GM23248 (cell line): ENCODE measurements at regions not wholly inside any gene's neighbourhood (a gene's known extent, or its start where the extent isn't known, plus 50 kb on each side); places are given as distances from the start of the nearest gene placed in this dataset.

Source experiments
- DNase-seq: peaks from one replicate; pipeline ENCODE4 v3.0.0-alpha.2; 2015
- H2AFZ ChIP-seq: fragments of 200-600 bp; sonication (generic); 2 replicates; pipeline ENCODE4 v1.6.1; 2016; ENCODE audit warnings: antibody characterized with exemption
- H3F3A ChIP-seq: fragments of 200-600 bp; sonication (generic); 2 replicates; pipeline ENCODE4 v1.6.1; 2016; ENCODE audit warnings: mild to moderate bottlenecking, antibody characterized with exemption, mixed run types; ENCODE audit not compliant: insufficient read depth
- H3K27ac ChIP-seq: fragments of 200-600 bp; sonication (generic); 2 replicates; pipeline ENCODE4 v1.5.1; 2016; ENCODE audit warnings: mild to moderate bottlenecking
- H3K27me3 ChIP-seq: fragments of 200-600 bp; sonication (generic); replicated peaks from 2 replicates; pipeline ENCODE4 v1.6.1; 2016; ENCODE audit warnings: mild to moderate bottlenecking; ENCODE audit not compliant: insufficient read depth
- H3K36me3 ChIP-seq: fragments of 200-600 bp; sonication (generic); 2 replicates; pipeline ENCODE4 v1.6.1; 2016; ENCODE audit warnings: low read depth, mild to moderate bottlenecking
- H3K4me1 ChIP-seq: fragments of 200-600 bp; sonication (generic); 2 replicates; pipeline ENCODE4 v1.6.1; 2016; ENCODE audit warnings: mild to moderate bottlenecking; ENCODE audit not compliant: insufficient read depth
- H3K4me2 ChIP-seq: fragments of 200-600 bp; sonication (generic); one replicate; pipeline ENCODE4 v1.6.1; 2016; ENCODE audit warnings: mild to moderate bottlenecking; ENCODE audit not compliant: unreplicated experiment
- H3K4me3 ChIP-seq: fragments of 200-600 bp; sonication (generic); 2 replicates; pipeline ENCODE4 v1.5.1; 2016; ENCODE audit warnings: mild to moderate bottlenecking
- H3K79me2 ChIP-seq: fragments of 200-600 bp; sonication (generic); 2 replicates; pipeline ENCODE4 v1.6.1; 2016; ENCODE audit warnings: mild to moderate bottlenecking; ENCODE audit not compliant: insufficient read depth
- H3K9ac ChIP-seq: fragments of 200-600 bp; sonication (generic); 2 replicates; pipeline ENCODE4 v1.6.1; 2016; ENCODE audit warnings: mild to moderate bottlenecking
- H3K9me2 ChIP-seq: fragments of 200-600 bp; sonication (generic); 2 replicates; pipeline ENCODE4 v1.6.1; 2016; ENCODE audit warnings: mixed run types, mild to moderate bottlenecking, moderate library complexity; ENCODE audit not compliant: insufficient read depth
- H3K9me3 ChIP-seq: fragments of 200-600 bp; sonication (generic); one replicate; pipeline ENCODE4 v1.6.1; 2017; ENCODE audit warnings: low read depth
- H4K20me1 ChIP-seq: fragments of 200-600 bp; sonication (generic); 2 replicates; pipeline ENCODE4 v1.6.0; 2016; ENCODE audit not compliant: insufficient read depth
- EZH2 ChIP-seq: fragments of 200-600 bp; sonication (generic); IDR thresholded peaks from 2 replicates; pipeline ENCODE4 v1.6.1; 2018; ENCODE audit warnings: antibody characterized with exemption, mild to moderate bottlenecking; ENCODE audit not compliant: insufficient read depth, poor library complexity, severe bottlenecking
- EZH2phosphoT487 ChIP-seq: fragments of 200-600 bp; sonication (generic); IDR thresholded peaks from 2 replicates; pipeline ENCODE4 v1.6.1; 2018; ENCODE audit warnings: antibody characterized with exemption, moderate library complexity, mild to moderate bottlenecking, low read depth; ENCODE audit not compliant: insufficient read depth
- WGBS, 2 experiments: methylation state at CpG; one replicate each; pipeline ENCODE4 v1.1.6; 2015 to 2017; ENCODE audit warnings: low lambda C conversion rate in 2 of 2, low coverage in 1 of 2; ENCODE audit errors: missing lambda C conversion rate in 2 of 2; 5-methylcytosine and 5-hydroxymethylcytosine counted together
- in situ Hi-C: fragments of 300-500 bp; cut with MboI; formaldehyde crosslinking; loops from 2 replicates; pipeline ENCODE4 v1.15.0; 2020

DNA sequence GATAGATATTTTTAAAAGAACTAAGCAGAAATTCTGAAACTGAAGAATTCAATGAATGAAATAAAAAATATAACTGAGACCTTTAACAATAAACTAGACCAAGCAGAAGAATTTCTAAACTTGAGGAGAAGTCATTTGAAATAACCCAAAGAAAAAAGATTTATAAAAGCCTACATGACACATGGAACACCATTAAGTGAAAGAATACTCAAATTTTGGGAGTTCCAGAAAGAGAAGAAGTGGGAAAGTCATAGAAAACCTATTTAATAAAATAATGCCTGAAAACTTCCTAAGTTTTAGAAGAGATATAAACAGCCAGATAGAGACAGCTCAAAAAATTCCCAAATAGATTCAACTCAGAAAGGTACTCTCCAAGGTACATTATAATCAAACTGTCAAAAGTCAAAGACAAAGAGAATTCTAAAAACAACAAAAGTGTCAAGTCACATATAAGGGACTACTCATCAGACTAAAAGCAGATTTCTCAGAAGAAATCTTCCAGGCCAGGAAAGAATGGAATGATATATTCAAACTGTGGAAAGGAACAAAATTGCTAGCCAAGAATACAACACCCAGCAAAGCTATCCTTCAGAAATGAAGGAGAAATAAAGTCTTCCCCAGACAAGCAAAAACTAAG is 72.9 kb upstream of the GNAZ start:
- H3F3A ChIP-seq, result no peaks in the 10 kb centered on the region
- H3K27ac ChIP-seq, result no peak overlapping the region
- H3K9ac ChIP-seq, result no peak overlapping the region
- no peaks in the 10 kb centered on the region for H3K4me1 ChIP-seq
- no peak for DNase-seq
- no peak overlapping the region for H3K4me2 ChIP-seq
- H3K27me3 ChIP-seq, result 0 out of 2 replicates have a peak, but pooled peaks cover 5% of the 10 kb centered on the region
- H4K20me1 ChIP-seq, result no peaks in the 10 kb centered on the region
- no peaks in the 10 kb centered on the region for H3K9me2 ChIP-seq
- no peaks in the 10 kb centered on the region for H3K79me2 ChIP-seq
- no peaks in the 10 kb centered on the region for H3K9me3 ChIP-seq
- H3K4me3 ChIP-seq, result no peak overlapping the region
- H2AFZ ChIP-seq, result no peak overlapping the region
- TF ChIP-seq EZH2 (no peak), EZH2phosphoT487 (no peak)
- H3K36me3 ChIP-seq, result no peaks in the 10 kb centered on the region
- in situ Hi-C loops, result no loop called here

DNA sequence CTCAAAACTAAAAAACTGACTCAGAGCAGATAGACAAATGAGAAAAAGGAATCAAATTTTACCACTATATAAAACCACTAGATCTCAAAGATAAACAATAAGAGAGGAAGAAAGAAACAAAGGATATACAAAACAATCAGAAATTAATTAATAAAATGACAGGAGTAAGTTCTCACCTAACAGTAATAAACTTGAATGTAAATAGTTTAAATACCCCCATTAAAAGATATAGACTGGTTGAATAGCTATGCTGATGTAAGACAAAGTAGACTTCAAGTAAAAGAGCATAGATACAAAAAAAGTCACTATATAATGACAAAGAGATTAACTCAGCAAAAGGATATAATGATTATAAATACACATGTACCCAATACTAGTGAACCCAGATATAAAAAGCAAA is 72.3 kb upstream of the GNAZ start:
- Histone ChIP-seq H3K4me3 (no peak overlapping the region), H3F3A (no peaks in the 10 kb centered on the region), H3K27me3 (0 out of 2 replicates have a peak, but pooled peaks cover 5% of the 10 kb centered on the region), H4K20me1 (no peaks in the 10 kb centered on the region), H3K4me1 (no peaks in the 10 kb centered on the region), H2AFZ (no peak overlapping the region), H3K4me2 (no peak overlapping the region), H3K36me3 (no peaks in the 10 kb centered on the region), H3K9ac (no peak overlapping the region), H3K9me3 (no peaks in the 10 kb centered on the region), H3K9me2 (no peaks in the 10 kb centered on the region), H3K79me2 (no peaks in the 10 kb centered on the region), H3K27ac (no peak overlapping the region)
- TF ChIP-seq EZH2phosphoT487 (no peak), EZH2 (no peak)
- DNase-seq, result no peak
- in situ Hi-C loops, result no loop called here

DNA sequence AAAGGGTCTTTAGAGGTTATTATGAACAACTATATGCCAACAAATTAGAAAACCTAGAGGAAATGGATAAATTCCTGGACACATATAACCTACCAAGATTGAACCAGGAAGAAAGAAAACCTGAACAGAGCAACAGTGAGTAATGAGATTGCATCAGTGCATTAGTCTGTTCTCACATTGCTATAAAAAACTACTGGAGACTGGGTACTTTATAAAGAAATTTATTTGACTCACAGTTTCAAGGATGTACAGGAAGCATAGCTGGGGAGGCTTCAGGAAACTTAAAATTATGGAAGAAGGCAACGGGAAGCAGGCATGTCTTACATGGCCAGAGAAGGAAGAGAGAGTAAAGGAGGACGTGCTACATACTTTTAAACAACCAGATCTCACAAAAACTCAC is 70.8 kb upstream of the GNAZ start:
- peak; percentile 28 for DNase-seq
- H3K4me3 ChIP-seq, result no peak overlapping the region
- 13 to 14% methylated on average over 2 of the region's 2 CpGs for WGBS, 2 experiments
- no peak overlapping the region for H3K4me2 ChIP-seq
- H3K79me2 ChIP-seq, result no peaks in the 10 kb centered on the region
- no peaks in the 10 kb centered on the region for H3K9me2 ChIP-seq
- H3F3A ChIP-seq, result no peaks in the 10 kb centered on the region
- H3K27me3 ChIP-seq, result 0 out of 2 replicates have a peak, but pooled peaks cover 3% of the 10 kb centered on the region
- no peak overlapping the region for H3K9ac ChIP-seq
- H3K36me3 ChIP-seq, result no peaks in the 10 kb centered on the region
- TF ChIP-seq EZH2phosphoT487, result no peak
- no peaks in the 10 kb centered on the region for H4K20me1 ChIP-seq
- no peak overlapping the region for H2AFZ ChIP-seq
- H3K9me3 ChIP-seq, result no peaks in the 10 kb centered on the region
- in situ Hi-C loops, result no loop called here
- H3K4me1 ChIP-seq, result no peaks in the 10 kb centered on the region
- no peak overlapping the region for H3K27ac ChIP-seq

DNA sequence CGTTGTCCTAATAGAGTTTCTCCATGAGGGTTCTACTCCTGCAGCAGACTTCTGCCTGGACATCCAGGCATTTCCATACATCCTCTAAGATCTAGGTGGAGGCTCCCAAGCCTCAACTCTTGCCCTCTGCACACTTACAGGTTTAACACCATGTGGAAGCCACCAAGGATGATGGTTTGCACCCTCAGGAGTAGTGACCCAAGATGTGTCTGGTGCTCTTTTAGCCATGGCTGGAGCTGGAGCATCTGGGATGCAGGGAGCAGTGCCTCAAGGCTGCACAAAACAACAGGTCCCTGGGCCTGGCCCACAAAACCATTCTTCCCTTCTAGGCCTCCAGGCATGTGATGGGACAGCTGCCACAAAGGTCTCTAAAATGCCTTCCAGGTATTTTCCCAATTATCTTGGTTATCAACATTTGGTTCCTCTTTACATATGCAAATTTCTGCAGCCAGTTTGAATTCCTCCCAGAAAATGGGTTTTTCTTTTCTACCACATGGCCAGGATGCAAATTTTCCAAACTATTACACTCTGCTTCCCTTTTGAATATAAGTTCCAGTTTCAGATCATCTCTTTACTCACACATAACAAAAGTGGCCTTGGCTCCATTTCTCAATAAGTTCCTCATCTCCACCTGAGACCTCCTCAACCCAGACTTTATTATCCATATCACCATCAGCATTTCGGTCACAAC is 69.5 kb upstream of the GNAZ start:
- Histone ChIP-seq H3K9me2 (no peaks in the 10 kb centered on the region), H4K20me1 (no peaks in the 10 kb centered on the region), H3K79me2 (no peaks in the 10 kb centered on the region), H2AFZ (no peak overlapping the region), H3F3A (no peaks in the 10 kb centered on the region), H3K9ac (no peak overlapping the region), H3K4me1 (no peaks in the 10 kb centered on the region), H3K27ac (no peak overlapping the region), H3K36me3 (no peaks in the 10 kb centered on the region), H3K27me3 (no peaks in the 10 kb centered on the region), H3K4me3 (no peak overlapping the region), H3K9me3 (no peaks in the 10 kb centered on the region), H3K4me2 (no peak overlapping the region)
- 9 to 19% methylated on average over 2 of the region's 2 CpGs for WGBS, 2 experiments
- in situ Hi-C loops, result no loop called here
- no peak for DNase-seq
- TF ChIP-seq EZH2phosphoT487 (no peak), EZH2 (no peak)

DNA sequence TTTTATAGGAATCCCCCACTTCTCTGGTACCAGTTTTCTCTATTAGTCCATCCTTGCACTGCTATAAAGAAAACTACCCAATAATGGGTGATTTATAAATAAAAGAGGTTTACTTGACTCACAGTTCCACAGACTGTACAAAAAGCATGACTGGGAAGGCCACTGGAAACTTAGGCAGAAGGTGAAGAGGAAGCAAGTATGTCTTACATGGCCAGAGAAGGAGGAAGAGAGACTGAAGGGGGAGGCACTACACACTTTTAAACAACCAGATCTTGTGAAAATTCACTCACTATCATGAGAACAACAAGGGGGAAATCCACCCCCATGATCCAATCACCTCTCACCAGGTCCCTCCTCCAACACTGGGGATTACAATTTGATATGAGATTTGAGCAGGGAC is 68.9 kb upstream of the GNAZ start:
- no peaks in the 10 kb centered on the region for H3K9me2 ChIP-seq
- in situ Hi-C loops, result no loop called here

More for the DNA sequence above, 68.9 kb upstream of the GNAZ start:
- no peak for TF ChIP-seq EZH2
- no peak for TF ChIP-seq EZH2phosphoT487
- no peak overlapping the region for H3K4me2 ChIP-seq
- no peaks in the 10 kb centered on the region for H3K9me3 ChIP-seq
- DNase-seq, result no peak
- no peak overlapping the region for H3K27ac ChIP-seq
- H3K4me1 ChIP-seq, result no peaks in the 10 kb centered on the region
- no peak overlapping the region for H3K4me3 ChIP-seq
- H3K9ac ChIP-seq, result no peak overlapping the region
- H3K79me2 ChIP-seq, result no peaks in the 10 kb centered on the region
- no peak overlapping the region for H2AFZ ChIP-seq
- no peaks in the 10 kb centered on the region for H3K36me3 ChIP-seq
- no peaks in the 10 kb centered on the region for H3F3A ChIP-seq
- no peaks in the 10 kb centered on the region for H3K27me3 ChIP-seq
- H4K20me1 ChIP-seq, result no peaks in the 10 kb centered on the region
